HepG2 (cell line): ENCODE measurements at regions not wholly inside any gene's neighbourhood (a gene's known extent, or its start where the extent isn't known, plus 50 kb on each side); places are given as distances from the start of the nearest gene placed in this dataset.
A peak's percentile ranks its signal among the peaks of the same experiment; 100 is the strongest.
"Not testable (repeated sequence)": the region's sequence is repeated elsewhere in the genome, so short reads cannot be mapped to it uniquely, and the experiment has no call there.

Experiments used
- ATAC-seq: fragments of 200-7000 bp; cut with Tn5 transposase; 3 replicates; pipeline ENCODE4 v1.9.1; 2020; ENCODE audit warnings: mild to moderate bottlenecking, moderate library complexity
- BruUV-seq: library from RNA; stranded (reverse); fragments of 400-500 nt; replicated peaks from 2 replicates; lab custom pipeline; 2021; lab: Mats Ljungman, UMichigan
- CTCF ChIA-PET: fragments of 300-600 bp; formaldehyde crosslinking; extraction: SDS; loops from one replicate; lab custom pipeline; 2021; ENCODE audit warnings: low total read pairs, inconsistent platforms, low intra/inter-chr PET ratio; lab: Yijun Ruan, JAX
- POLR2A ChIA-PET: fragments of 350-600 bp; sonication (Branson Sonifier 250); formaldehyde crosslinking; loops from one replicate; lab custom pipeline; 2020; ENCODE audit warnings: antibody characterized with exemption, inconsistent platforms; lab: Yijun Ruan, JAX
- DNase-seq: peaks from one replicate; pipeline ENCODE4 v3.0.0-alpha.2; 2015; ENCODE audit warnings: low spot score
- FAIRE-seq: peaks from 3 replicates; lab custom pipeline; 2011; peaks lifted over from hg19 to GRCh38; lab: Jason Lieb, UNC
- H2AFZ ChIP-seq: one replicate; pipeline ENCODE4 v1.6.1; 2011; ENCODE audit warnings: low read length, inconsistent platforms
- H3K27ac ChIP-seq: fragments of 300-600 bp; 3 replicates; pipeline ENCODE4 v1.8.0; 2011; ENCODE audit warnings: mixed run types, mild to moderate bottlenecking, mixed read lengths, low read length, inconsistent platforms; ENCODE audit not compliant: insufficient read depth; ENCODE audit errors: extremely low read length
- H3K27me3 ChIP-seq, 2 experiments: fragments of 200-600 bp in 1 of 2; 2 replicates in 1 of 2; 3 replicates in 1 of 2; pipeline versions ENCODE4 v1.6.0 to v1.8.0; 2011; ENCODE audit warnings: low read length in 2 of 2, mild to moderate bottlenecking in 2 of 2, moderate library complexity in 2 of 2, inconsistent platforms in 1 of 2; ENCODE audit not compliant: insufficient read depth in 2 of 2, control insufficient read depth in 1 of 2
- H3K36me3 ChIP-seq, 2 experiments: fragments of 200-600 bp in 1 of 2; replicated peaks in 1 of 2; 2 replicates in 1 of 2; 3 replicates in 1 of 2; pipeline versions ENCODE4 v1.5.1 to v1.8.0; 2011; ENCODE audit warnings: low read length in 2 of 2, inconsistent platforms in 1 of 2; ENCODE audit not compliant: insufficient read depth in 2 of 2, control insufficient read depth in 1 of 2
- H3K4me1 ChIP-seq: 2 replicates; pipeline ENCODE4 v1.5.1; 2012; ENCODE audit warnings: low read length, inconsistent platforms; ENCODE audit not compliant: insufficient read depth
- H3K4me2 ChIP-seq: 2 replicates; pipeline ENCODE4 v1.6.0; 2011; ENCODE audit warnings: low read depth, low read length, inconsistent platforms
- H3K4me3 ChIP-seq, 3 experiments: fragments of 200-600 bp in 1 of 3; sonication (generic), shearing (Covaris generic) in 1 of 3; replicated peaks in 1 of 3; 2 replicates each; pipeline ENCODE4 v1.5.1; 2011 to 2016; ENCODE audit warnings: low read length in 3 of 3, inconsistent platforms in 2 of 3, low read depth in 2 of 3, mild to moderate bottlenecking in 2 of 3, control low read depth in 1 of 3, mixed read lengths in 1 of 3; ENCODE audit not compliant: insufficient read depth in 1 of 3
- H3K79me2 ChIP-seq: one replicate; pipeline ENCODE4 v1.6.1; 2011; ENCODE audit warnings: low read length, inconsistent platforms; ENCODE audit not compliant: insufficient read depth
- H3K9ac ChIP-seq: 2 replicates; pipeline ENCODE4 v1.6.0; 2011; ENCODE audit warnings: mild to moderate bottlenecking, low read depth, low read length, inconsistent platforms; ENCODE audit not compliant: insufficient read depth
- H3K9me3 ChIP-seq: 2 replicates; pipeline ENCODE4 v1.5.1; 2012; ENCODE audit warnings: mild to moderate bottlenecking, low read length
- H4K20me1 ChIP-seq: 2 replicates; pipeline ENCODE4 v1.6.0; 2011; ENCODE audit warnings: inconsistent platforms, mild to moderate bottlenecking, low read length, moderate library complexity; ENCODE audit not compliant: insufficient read depth
- MAFK ChIP-seq, 2 experiments: IDR thresholded peaks in 1 of 2; conservative IDR thresholded peaks in 1 of 2; 2 replicates each; pipeline ENCODE4 v1.6.1; 2011; ENCODE audit warnings: improper control_type of control experiment in 2 of 2, low read length in 2 of 2
- WGBS: methylation state at CpG from one replicate; pipeline ENCODE4 v1.1.6; 2017; ENCODE audit warnings: low lambda C conversion rate; 5-methylcytosine and 5-hydroxymethylcytosine counted together
- in situ Hi-C: cut with HindIII; loops from 2 replicates; pipeline ENCODE4 v1.10.0; 2017; ENCODE audit warnings: low pct_unique_long_range_greater_than_20kb; ENCODE audit not compliant: extremely low pct_ligation_motif_present
- intact Hi-C: fragments of 100-400 bp; cut with micrococcal nuclease; formaldehyde crosslinking; loops from one replicate; pipeline ENCODE4 v1.10.0; 2022; ENCODE audit not compliant: unreplicated experiment
- TF ChIP-seq, protein P1 (sequence below): fragments of 450-650 bp; IDR thresholded peaks from 2 replicates; pipeline ENCODE4 v1.6.1; 2016
- TF ChIP-seq, protein P2 (sequence below): sonication (generic); formaldehyde crosslinking; IDR thresholded peaks from 2 replicates; pipeline ENCODE4 v1.8.1; 2023; ENCODE audit warnings: missing genetic modification reagents, inconsistent platforms, borderline replicate concordance

DNA sequence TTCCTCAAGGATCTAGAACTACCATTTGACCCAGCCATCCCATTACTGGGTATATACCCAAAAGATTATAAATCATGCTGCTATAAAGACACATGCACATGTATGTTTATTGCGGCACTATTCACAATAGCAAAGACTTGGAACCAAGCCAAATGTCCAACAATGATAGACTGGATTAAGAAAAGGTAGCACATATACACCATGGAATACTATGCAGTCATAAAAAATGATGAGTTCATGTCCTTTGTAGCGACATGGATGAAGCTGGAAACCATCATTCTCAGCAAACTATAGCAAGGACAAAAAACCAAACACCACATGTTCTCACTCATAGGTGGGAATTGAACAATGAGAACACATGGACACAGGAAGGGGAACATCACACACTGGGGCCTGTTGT is 103.3 kb upstream of the GDNF start:
- POLR2A ChIA-PET, intact Hi-C loops, in situ Hi-C loops, H3K9me3 ChIP-seq, H3K36me3 ChIP-seq, CTCF ChIA-PET, H4K20me1 ChIP-seq, ATAC-seq, H2AFZ ChIP-seq, H3K9ac ChIP-seq, H3K4me2 ChIP-seq, FAIRE-seq, DNase-seq, BruUV-seq, H3K27ac ChIP-seq, H3K4me1 ChIP-seq, H3K27me3 ChIP-seq, H3K4me3 ChIP-seq, H3K79me2 ChIP-seq: not testable (repeated sequence)
- 49% methylated on average over 2 of the region's 2 CpGs for WGBS
- TF ChIP-seq, protein P1, sequence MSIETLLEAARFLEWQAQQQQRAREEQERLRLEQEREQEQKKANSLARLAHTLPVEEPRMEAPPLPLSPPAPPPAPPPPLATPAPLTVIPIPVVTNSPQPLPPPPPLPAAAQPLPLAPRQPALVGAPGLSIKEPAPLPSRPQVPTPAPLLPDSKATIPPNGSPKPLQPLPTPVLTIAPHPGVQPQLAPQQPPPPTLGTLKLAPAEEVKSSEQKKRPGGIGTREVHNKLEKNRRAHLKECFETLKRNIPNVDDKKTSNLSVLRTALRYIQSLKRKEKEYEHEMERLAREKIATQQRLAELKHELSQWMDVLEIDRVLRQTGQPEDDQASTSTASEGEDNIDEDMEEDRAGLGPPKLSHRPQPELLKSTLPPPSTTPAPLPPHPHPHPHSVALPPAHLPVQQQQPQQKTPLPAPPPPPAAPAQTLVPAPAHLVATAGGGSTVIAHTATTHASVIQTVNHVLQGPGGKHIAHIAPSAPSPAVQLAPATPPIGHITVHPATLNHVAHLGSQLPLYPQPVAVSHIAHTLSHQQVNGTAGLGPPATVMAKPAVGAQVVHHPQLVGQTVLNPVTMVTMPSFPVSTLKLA, result 0 out of 2 replicates have a peak, but pooled peaks have one; percentile 15

DNA sequence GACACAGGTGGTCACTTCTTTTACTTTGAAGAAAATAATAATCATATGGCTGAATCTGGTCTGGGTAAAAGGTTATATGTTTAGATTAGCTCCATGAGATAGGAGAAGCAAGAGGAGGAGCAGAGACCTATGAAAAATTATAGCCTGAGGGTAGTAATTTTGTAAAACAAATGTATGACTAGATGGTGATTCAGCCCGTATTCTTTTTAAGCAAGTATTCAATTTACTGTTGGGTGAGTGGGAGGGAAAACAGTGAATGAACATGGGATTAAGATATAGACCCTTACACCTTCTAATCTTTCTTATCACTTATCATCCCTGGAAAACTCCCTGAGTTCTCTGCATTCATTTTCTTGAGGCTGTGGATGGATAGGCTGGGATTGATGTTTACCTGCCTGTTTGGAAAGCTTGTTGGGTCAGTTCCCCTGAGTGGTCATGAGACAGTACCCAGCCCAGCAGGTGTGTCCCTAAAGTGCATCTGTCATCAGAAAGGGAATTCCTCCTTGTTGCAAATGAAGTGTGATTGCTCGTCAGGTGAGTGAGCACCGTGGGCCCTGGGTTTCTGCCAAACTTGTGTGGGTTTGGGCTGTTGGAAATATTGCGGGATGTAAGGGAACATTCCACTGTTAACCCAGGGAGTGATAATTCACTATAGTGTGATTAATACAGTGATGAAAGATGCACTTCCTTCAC is 101.2 kb upstream of the GDNF start:
- POLR2A ChIA-PET, result no interaction called here
- no peaks in the 10 kb centered on the region for H3K36me3 ChIP-seq
- 21% methylated on average over 4 of the region's 4 CpGs for WGBS
- no peak overlapping the region for H2AFZ ChIP-seq
- no peak for FAIRE-seq
- in situ Hi-C loops, result no loop called here
- H3K9me3 ChIP-seq, result no peaks in the 10 kb centered on the region
- no peaks in the 10 kb centered on the region for H3K4me1 ChIP-seq
- no peak overlapping the region for H3K4me3 ChIP-seq
- TF ChIP-seq, protein P2, sequence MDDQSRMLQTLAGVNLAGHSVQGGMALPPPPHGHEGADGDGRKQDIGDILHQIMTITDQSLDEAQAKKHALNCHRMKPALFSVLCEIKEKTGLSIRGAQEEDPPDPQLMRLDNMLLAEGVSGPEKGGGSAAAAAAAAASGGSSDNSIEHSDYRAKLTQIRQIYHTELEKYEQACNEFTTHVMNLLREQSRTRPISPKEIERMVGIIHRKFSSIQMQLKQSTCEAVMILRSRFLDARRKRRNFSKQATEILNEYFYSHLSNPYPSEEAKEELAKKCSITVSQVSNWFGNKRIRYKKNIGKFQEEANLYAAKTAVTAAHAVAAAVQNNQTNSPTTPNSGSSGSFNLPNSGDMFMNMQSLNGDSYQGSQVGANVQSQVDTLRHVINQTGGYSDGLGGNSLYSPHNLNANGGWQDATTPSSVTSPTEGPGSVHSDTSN (CRISPR knock-in tag), result no peak
- peak in 1 of 2 experiments; percentile 37; a peak in 1 of 4 replicates for TF ChIP-seq MAFK (conservative IDR thresholded peaks at IDR 0.05 in 1 of 2, IDR thresholded peaks at IDR 0.05 in 1 of 2; ENCODE audit: low read length in 2 of 2)
- no peak overlapping the region for H3K27ac ChIP-seq
- no peaks in the 10 kb centered on the region for H4K20me1 ChIP-seq
- no peak overlapping the region for H3K4me2 ChIP-seq
- intact Hi-C loops, result no loop called here
- no peaks in the 10 kb centered on the region for H3K79me2 ChIP-seq
- CTCF ChIA-PET, result no interaction called here
- H3K9ac ChIP-seq, result no peak overlapping the region
- H3K27me3 ChIP-seq, result peaks cover 0 to 5% of the 10 kb centered on the region in 2 experiments; a peak in 1 of 5 replicates
- no peak for ATAC-seq
- DNase-seq, result no peak
- no TSS peak for BruUV-seq
